Activated naive CD8-positive, alpha-beta T cell treated with anti-CD3 and anti-CD28 coated beads, Interleukin-2, amount 50 U/mL, for 16 hours (primary cell): ENCODE measurements at regions not wholly inside any gene's neighbourhood (a gene's known extent, or its start where the extent isn't known, plus 50 kb on each side); places are given as distances from the start of the nearest gene placed in this dataset.
A peak's percentile ranks its signal among the peaks of the same experiment; 100 is the strongest.

Source experiments
- DNase-seq: peaks from one replicate; pipeline ENCODE4 v3.0.0-alpha.2; 2020; ENCODE audit warnings: low read depth, low spot score

DNA sequence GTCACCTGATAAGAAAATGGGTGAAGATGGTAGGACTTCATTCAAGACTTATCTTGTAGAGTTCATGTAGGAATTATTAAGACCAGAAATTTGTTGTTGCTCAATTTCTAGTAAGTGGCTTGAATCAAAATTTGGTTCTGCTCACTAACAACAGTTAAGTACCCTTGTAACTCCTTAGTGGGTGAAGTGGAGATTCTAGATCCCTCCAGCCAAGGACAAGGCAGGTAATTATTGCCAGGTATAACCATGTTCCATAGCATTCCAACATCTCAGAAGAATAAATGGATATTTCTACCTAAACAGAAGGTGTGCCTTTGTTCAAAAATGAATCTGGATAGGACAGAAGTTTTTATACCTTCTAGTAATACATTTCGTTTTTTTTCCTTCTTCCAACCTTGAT is 282.3 kb downstream of the DUSP10 start:
- no peak for DNase-seq

DNA sequence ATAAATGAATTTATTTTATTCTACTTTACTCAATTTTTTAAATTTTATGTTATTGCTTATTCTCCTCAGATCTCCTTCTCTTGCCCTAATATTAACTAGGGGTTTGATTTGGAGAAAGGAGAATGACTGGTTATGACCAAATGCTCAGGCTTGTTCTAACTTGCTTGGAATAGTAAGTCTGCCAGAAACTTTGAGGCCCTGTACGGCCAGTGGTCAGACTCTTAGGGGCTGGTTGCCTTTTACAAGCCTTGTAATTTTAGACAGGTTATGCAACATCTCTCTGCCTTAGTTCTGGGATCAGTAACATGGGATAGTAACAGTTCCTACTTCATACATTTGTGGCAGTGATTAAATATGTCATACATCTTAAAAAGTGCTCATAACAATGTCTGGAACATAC is 279.5 kb downstream of the DUSP10 start:
- DNase-seq = no peak

DNA sequence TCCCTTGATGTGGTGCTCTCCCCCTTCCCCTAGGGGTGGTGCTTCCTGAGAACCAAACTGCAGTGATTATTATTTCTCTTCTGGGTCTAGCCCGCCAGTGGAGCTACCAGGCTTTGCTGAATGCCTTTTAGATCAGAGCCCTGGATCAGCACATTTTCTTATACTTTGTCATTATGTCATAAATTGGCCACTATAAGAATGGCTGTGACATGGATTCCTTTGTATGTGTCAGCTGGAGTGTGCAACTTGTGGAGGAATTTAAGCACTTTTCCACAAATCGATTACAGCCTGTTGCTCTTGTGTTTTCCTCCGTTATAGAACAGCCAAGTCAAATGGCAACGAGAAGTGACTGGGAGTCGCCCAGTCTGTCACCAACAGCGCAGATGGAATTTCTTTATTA is 273.3 kb downstream of the DUSP10 start:
- no peak for DNase-seq

DNA sequence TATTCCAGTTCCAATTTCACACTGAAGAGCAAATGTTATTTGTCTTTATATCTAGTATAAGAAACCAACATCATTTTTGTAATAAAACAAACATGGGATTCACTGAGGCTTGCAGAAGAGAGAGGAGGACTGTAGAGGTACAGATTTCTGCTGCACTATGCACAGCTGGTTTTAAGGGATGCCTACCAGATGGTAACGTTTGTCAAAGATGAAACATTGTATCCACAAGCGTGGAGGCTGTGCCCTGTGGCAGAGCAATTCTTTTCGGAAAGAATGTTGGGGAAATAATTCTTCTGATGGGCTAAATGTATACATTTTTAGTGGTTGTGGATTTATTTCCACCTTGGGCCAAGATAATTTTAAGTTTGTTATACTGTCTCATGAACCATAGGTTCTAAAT is 272.4 kb downstream of the DUSP10 start:
- no peak for DNase-seq

DNA sequence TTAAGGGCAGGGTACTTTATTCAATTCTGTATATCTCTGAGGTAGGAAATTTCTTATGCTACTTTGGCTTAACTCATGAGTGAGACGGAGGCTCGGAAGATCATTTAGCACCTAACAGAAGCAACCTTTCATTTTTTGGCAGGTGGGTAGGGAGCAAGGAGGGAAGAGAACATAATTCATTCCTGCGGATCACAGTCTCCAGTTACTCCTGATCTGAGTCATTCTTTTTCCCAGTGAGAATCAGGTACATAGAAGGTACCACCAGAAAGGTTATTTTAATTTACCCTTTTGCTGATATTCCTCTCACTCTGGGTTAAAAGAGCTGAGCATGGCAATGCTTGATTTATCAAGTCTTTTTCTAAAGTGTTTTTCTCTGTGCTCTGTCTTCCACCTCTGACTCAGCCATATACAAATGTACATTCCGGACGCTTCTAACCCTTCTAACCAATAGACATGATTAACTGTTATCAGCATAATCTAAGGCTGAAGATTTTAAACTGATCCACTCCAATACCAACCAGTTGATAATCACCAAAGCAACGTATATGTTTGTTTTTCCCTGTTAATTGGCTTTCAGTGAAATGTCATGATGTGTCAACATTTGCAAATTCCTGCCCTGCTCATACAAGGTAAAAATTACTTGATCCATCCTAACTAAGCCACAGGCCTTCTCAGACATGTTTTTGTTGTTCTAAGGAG is 271.7 kb downstream of the DUSP10 start:
- no peak for DNase-seq

DNA sequence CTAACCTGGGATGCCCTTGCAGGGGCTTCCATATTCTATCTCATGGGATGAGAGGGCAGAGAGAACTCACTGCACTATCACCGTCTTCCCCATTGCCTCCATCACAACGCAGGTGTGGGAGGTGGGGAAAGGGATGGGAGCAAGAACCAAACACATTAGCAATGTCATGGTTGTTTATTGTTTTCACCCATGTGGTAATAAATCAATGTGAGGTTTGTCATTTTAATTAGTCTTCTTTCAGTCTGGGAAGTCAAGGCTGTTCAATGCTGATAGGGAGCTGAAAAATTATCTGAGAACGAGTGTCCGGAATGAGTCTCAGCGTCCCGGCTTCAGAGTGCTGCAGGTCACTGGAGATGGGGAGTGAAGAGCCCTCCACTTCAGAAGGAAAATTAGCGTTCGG is 268.5 kb downstream of the DUSP10 start:
- DNase-seq = no peak

DNA sequence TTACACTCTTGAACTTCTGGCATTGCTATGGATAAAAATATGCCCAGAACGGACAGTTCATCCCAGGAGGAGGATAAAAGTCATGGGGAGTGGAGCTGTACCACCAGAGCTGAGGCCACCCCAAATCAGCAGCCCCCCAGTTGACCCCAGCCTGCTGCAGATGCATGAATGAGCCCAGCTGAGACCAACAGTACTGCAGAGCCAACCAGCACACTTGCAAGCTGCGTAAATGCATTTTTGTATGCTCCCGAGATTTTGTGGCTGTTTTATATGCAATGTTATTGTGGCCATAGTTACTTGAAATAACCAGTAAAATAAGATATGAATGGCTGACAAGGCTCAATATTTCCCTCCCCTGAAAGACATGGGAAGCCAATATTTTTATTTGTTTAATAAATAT is 264.6 kb downstream of the DUSP10 start:
- DNase-seq = no peak

DNA sequence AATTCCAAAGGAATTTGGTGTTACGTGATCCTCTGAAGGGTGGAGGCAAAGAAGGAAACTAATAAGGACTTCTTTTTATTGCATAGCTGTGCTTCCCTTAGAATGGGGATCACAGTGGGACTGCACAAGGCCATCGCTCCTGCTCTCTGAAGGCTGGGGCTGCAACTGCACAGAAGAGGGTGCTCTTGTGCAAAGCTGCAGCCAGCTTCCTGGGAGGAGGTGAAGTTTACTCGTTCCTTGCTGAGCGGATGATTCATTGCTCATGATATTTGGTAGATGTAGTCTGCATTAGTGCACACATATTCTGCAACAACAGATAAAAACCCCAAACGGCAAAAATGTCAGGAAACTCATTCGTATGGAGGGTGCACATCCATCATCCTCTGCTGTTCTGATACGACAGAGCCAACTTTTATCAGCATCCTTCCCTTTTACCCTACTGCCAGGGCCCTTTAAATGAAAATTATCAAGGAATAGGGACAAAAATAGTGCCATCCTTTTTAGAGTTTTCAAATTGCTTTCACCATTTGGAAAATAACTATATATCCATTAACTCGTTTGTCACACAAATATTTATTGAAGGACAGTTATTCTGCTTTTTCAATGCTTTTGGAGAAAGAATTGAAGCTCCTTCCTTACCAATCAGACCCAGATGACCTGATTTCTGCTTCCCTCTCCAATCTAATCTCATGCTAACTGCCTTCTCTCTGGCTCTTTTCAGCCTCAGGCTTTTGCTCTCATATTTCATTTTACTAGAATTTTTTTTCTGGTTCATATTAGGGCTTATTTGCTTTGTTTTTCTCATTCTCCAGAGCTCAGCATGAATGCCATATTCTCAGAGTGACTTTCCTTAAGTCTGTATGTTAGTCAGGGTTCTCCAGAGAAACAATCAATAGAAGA is 263.6 kb downstream of the DUSP10 start:
- DNase-seq = peak; percentile 11

DNA sequence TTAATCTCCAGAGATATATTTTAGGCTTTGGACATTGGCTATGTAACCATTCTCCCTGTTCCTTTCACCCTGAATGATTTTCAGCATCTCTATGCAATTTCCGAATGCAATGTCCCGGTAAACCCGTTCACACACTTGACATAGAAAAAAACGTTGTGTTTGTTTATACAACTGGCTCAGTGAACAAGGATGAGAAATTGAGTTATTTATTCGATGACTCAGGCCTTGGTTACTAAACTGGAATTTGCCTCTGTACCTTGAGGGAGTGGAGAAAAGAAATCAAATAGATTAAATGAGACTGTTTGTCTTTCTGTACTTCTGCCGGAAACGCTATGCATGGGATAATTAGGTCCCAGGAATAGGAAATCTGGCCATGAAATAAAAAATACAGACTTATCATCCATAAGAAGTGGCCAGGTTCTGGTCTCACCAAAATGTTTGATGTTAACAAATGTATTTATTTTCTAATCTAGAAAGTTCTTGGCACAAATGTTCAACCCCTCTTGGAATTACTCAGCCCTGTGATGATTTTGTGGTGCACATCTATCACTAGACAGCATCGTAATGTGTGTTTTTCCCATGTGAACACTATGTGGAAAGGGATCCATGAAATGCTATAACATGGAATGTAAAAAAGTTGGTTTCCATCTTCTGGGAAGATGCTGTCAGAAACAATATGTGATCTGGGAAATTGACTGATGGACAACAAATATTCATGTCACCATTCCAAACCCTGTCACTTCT is 253.9 kb downstream of the DUSP10 start:
- DNase-seq = no peak

DNA sequence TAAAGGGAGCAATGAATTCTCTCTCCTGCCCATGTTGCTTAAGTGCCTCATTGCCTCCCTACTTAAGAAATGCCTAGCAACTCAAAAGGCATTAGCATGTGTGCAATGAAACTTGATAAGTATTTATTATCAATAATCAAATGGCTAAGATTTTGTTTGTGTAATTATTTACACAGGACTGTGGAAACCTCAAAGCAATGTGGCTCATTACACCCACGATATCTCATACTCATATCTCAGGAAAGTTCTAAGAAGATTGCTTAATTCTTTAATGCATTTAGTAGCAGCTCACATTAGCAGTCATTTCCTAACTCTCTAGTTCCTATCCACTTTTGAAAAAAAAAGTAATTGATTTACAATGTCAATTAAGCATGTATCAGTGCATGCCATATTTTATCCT is 253.3 kb downstream of the DUSP10 start:
- DNase-seq = no peak

DNA sequence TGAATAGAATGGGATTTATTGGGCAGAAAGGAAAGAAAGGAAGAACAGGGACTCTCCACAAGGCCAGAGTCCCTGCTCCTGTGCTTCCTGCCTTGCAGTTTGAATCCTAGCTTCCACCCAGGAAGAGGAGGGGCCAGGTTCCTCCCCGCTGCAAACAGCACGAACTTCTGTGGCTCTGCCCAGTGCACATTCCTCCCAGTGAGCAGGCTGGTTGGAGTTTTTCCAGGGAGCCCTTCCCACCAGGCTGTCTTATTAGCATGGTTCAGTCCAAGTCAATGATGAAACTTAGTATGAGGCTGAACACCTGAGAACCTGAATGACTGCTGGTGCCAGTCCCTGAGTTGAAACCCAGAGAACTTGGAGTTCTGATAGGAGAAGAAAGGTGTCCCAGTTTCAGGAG is 247.2 kb downstream of the DUSP10 start:
- DNase-seq = no peak

DNA sequence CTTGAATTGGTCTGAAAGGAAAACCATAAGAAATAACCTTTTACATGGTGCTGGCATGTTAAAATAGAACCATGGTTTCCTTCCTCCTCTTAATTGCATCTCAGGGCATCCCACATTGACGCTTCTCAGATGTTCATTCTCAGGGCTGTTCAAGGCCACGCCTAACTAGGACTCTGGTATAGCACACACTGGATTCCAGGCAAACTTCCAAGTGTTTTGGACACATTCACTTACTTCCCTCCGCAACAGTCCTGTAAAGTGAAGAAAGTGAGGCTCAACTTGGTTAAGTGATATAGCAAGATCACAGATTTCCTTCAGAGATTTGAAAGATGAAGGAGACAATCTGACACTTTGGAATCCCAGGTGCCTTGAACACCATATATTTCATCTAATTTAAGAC is 244.8 kb downstream of the DUSP10 start:
- no peak for DNase-seq

DNA sequence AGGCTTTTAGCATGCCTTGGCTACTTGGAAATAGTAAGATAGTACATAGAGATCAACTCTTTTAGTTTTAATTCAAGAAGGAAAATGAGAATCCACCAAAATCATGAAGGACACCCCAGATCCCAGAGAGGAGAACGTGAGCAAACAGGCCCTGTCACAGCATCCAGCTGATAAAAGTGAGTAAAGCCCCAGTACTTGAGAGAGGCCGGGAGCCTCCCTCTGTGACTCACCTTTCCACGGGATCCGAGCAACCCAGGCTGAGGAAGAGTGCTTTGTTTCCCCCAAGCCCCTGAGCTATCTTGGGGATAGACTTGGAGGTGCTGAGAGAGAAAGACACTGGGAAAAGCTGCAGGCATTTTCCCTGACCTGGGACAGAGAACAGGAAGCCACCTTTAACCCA is 238.6 kb downstream of the DUSP10 start:
- DNase-seq = no peak

DNA sequence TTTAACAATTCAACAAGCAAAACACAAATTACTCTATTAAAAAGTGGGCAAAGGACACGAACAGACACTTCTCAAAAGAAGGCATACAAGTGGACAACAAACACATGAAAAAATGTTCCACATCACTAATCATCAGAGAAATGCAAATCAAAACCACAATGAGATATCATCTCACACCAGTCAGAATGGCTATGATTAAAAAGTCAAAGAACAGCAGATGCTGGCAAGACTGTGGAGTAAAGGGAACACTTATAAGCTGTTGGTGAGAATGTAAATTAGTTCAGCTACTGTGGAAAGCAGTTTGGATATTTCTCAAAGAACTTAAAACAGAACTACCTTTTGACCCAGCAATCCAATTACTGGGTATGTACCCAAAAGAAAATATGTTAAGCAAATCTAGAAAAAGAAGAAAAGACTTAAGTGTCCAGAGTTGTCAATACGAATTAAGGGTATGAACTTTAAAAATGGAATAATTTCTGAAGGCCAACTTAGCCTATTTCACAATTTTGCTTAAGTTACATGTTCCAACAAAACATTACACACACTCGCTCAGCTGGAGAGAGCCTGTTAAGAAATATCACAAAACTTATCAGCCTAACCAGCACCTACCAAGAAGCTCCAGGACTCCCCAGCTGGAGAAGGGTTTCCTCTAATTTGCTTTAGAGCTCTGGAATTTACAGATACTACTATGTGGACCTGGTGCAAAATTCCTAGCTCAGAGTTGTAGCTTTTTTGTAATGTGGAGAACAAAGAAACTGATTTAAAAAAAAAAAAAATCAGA is 232.1 kb downstream of the DUSP10 start:
- no peak for DNase-seq

DNA sequence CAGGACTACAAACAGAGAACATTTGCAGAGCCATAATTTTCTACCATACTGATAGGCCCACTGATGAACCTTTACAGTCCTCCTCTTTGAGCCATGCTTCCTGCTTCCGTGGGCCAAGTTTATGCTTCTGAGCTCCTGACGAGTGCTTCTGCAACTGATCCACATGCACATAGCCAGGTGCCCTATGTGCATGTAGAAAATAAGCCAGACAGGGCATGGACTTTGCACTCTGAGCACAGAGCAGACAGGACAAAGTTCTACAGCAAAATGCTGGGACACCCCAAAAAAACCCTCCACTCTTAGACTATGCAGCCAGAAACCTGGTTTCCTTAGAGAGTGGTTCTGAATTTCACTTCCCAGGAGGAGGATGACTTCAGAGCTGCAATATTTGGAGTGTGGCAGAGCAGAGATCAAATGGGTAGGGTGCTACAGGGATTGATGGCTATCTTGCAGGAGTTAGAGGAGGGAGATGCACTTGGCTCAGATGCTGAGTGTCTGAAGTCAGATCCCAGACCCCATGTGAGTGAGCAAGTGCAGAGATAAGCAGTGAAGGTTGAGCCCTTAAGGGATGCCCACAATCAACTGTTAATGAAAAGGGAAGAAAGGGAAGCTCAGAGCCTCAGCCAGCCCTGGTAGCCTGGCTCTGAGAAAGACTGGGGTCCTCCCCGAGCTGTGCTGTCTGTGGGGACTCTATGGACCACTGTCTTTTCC is 230.9 kb downstream of the DUSP10 start:
- DNase-seq = no peak

DNA sequence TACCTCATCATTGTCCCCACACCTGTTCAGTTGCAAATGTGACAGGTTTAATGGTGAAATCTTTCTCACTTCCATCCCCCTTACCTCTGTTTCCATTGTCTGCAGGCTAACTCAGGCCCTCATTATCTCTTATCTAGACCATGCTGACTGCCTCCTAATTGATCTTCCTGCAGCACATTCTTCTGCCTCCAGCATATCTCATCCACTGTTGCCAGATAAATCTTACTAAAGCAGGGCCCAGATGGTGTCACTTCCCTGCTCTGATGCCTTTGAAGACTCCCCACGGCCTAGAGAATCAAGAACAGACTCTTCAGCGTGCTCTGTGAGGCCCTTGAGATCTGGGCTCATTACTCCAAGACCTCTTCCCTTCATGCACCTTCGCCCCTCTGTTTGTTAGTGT is 230.1 kb downstream of the DUSP10 start:
- DNase-seq = no peak

DNA sequence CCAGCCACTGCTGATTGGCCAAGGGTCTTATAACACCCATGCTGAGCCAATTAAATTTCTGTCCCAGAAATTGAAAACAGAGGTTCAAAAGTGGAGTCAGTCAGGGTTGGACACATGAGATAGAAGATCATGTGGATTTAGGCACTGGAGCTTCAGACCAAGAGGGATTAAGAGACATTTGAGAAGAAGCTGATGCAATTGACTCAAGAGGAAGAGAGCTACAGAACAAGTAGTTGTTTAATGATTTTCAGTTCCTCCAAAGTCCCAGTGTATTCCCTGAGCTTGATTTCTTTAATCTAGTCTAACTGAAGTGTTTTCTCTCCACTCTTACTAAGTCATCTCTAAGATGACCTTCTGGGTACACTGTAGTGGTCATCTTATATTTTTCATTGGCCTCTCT is 227.1 kb downstream of the DUSP10 start:
- DNase-seq = no peak

DNA sequence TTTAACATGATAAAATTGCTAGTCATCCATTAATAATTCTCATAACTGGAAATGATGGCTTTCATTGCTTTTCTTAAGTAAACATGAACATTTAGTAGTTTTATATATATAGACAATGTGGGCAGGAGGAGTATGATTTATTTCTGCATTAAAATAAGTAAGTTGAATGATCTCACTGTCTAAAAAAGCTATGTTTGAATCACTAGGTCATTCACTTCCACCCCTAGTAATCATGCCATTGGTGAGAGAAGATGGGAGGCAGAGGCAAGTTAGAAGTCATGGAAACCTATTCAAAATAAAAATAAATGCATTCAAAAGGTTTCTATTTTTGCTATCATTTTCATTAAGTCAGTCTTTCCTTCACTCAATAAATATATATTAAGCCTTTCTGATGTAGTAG is 226.4 kb downstream of the DUSP10 start:
- DNase-seq = no peak

DNA sequence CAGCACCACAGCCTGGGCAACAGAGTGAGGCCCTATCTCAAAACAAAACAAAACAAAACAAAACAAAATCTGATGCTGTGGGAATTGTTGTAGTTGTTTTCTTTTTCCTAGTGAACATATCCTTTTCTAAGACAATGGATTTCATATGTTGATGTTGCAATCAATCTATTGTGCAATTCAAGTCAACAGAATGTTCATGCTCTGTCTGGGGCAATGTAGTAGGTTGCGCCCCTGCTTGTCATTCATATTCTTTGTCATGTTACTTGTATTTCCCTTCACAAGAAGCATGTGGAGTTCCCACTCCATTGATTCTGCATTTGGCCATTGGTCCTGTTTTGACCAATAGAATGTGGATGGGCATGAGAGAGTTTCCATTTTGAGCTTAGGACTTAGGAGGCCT is 223.9 kb downstream of the DUSP10 start:
- no peak for DNase-seq

DNA sequence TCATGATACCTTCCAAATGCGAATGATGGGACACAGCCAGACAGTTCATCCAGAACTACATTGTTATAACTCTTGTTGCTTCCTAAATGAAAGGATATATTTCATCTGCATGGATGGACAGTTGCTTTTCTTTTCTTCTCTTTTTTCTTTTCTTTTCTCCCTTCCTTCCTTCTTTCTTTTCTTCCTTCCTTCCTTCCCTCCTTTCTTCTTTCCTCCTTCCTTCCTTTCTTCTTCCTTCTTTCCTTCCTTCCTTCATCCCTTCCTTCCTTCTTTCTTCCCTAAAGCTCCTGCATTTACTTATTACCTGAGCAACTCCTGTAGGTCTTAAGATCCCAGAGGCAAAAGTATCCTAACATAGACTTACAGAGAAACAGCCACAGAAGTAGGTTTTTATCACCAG is 221.6 kb downstream of the DUSP10 start:
- DNase-seq = no peak

DNA sequence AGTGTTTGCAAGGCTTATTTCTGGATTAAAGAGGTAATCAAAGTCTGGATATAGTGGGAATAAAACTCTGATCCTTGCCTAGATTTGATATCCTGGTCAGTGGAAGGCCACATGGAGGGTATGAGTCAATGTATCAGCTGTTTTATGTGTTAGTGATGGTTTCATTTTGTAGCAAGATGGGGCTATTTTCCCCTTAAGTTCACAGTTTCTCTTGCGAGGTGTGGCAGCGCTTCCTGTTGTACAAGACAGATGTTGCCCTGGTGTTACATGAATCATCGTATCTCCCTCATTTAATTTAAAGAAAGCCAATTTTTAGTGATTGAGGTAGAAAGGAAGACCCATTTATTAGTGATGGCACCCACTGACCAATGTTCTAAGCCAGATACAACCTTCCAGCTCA is 220.2 kb downstream of the DUSP10 start:
- DNase-seq = no peak
